SK-N-MC (cell line): ENCODE measurements at regions not wholly inside any gene's neighbourhood (a gene's known extent, or its start where the extent isn't known, plus 50 kb on each side); places are given as distances from the start of the nearest gene placed in this dataset.

ENCODE experiments used
- DNase-seq: peaks from one replicate; pipeline ENCODE4 v3.0.0-alpha.2; 2011; ENCODE audit warnings: low read depth, low spot score
- H3K27ac ChIP-seq: fragments of 200-600 bp; sonication (generic); 2 replicates; pipeline ENCODE4 v1.5.1; 2016; ENCODE audit warnings: mixed run types
- H3K36me3 ChIP-seq: fragments of 200-600 bp; sonication (generic); 2 replicates; pipeline ENCODE4 v1.6.1; 2017; ENCODE audit warnings: antibody characterized with exemption, low read length, mixed read lengths; ENCODE audit not compliant: insufficient read depth
- H3K4me3 ChIP-seq: fragments of 200-600 bp; sonication (generic); 2 replicates; pipeline ENCODE4 v1.5.1; 2016
- H3K9ac ChIP-seq: fragments of 200-600 bp; sonication (generic); 2 replicates; pipeline ENCODE4 v1.8.0; 2017; ENCODE audit warnings: mixed run types, mixed read lengths; ENCODE audit not compliant: insufficient read length
- H3K9me3 ChIP-seq: fragments of 200-600 bp; sonication (generic); 2 replicates; pipeline ENCODE4 v1.6.1; 2017; ENCODE audit warnings: low read depth, mild to moderate bottlenecking, antibody characterized with exemption, low read length, moderate library complexity, mixed read lengths
- EZH2 ChIP-seq: fragments of 200-600 bp; sonication (generic); IDR thresholded peaks from one replicate; pipeline ENCODE4 v1.6.1; 2017; ENCODE audit warnings: antibody characterized with exemption
- FOXP2 ChIP-seq: optimal IDR thresholded peaks from 2 replicates; pipeline ENCODE3; 2011; ENCODE audit warnings: mild to moderate bottlenecking, moderate library complexity; ENCODE audit not compliant: insufficient read depth; ENCODE audit errors: extremely low read length, control extremely low read depth
- POLR2AphosphoS5 ChIP-seq: IDR thresholded peaks from 2 replicates; pipeline ENCODE4 v1.6.1; 2012; ENCODE audit warnings: mild to moderate bottlenecking, low read depth, low read length, borderline replicate concordance

GRCh38 chr3:144549166-144549565 lies 577.5 kb downstream of the DIPK2A start:
- Histone ChIP-seq H3K9me3 (no peaks in the 10 kb centered on the region), H3K4me3 (no peak overlapping the region), H3K27ac (no peak overlapping the region), H3K36me3 (no peaks in the 10 kb centered on the region), H3K9ac (no peak overlapping the region)
- TF ChIP-seq EZH2: no peak
- TF ChIP-seq FOXP2: no peak
- no peak for TF ChIP-seq POLR2AphosphoS5
- no peak for DNase-seq

DNA sequence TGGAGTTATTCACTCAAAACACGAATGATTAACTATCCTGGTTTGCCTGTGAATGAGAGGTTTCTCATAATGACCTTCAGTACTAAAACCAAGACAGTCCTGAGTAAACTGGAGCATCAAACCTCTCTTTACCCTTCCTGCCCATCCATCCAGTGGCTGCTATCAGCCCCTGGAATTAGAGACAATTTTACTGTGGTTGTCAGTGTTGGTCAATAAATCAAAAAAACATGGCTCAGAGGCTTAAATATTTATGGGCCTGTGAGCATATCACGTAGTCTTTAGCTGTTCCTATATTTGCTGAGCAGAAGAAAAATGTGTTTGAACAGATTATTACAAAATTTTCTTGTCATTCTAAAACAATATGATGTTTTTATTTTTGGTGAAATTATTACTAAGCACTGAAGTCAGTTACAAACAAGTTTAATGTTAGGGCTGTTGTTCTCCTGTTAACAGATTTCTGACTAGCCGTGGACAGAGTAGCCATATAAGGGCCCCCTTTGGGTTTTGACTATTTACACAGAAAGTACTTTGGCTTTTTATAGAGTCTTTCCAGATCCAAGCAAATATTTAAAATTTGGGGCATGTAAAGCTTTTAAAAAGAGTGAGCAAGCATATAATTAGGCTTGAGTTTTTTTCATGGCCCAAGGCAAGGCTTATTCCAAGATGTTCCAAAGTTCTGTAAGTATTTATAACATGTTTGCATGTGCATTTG lies 580.9 kb downstream of the DIPK2A start:
- Histone ChIP-seq H3K27ac (peak overlapping the region; percentile 84), H3K36me3 (no peaks in the 10 kb centered on the region)
- no peak for TF ChIP-seq FOXP2

GRCh38 chr3:144553301-144553700 lies 581.7 kb downstream of the DIPK2A start:
- TF ChIP-seq POLR2AphosphoS5 (no peak), EZH2 (no peak), FOXP2 (no peak)
- Histone ChIP-seq H3K27ac (peak overlapping the region; percentile 84; the same call in 1 of the 2 replicates), H3K4me3 (no peak overlapping the region), H3K36me3 (no peaks in the 10 kb centered on the region), H3K9me3 (no peaks in the 10 kb centered on the region), H3K9ac (no peak overlapping the region)
- no peak for DNase-seq

More for the DNA sequence above, 580.9 kb downstream of the DIPK2A start:
- Histone ChIP-seq H3K9me3 (no peaks in the 10 kb centered on the region), H3K9ac (peak overlapping the region; percentile 4), H3K4me3 (peak overlapping the region; percentile 42)
- peak; percentile 48 for DNase-seq

- H3K4me3 ChIP-seq: no peak overlapping the region
- H3K27ac ChIP-seq: no peak overlapping the region
- no peak for TF ChIP-seq POLR2AphosphoS5
- no peak for TF ChIP-seq FOXP2
- no peak for TF ChIP-seq EZH2
- no peak for DNase-seq
- H3K9me3 ChIP-seq: no peaks in the 10 kb centered on the region
- no peak overlapping the region for H3K9ac ChIP-seq
- H3K36me3 ChIP-seq: no peaks in the 10 kb centered on the region
Measured at GRCh38 chr3:144554889-144555288, 583.3 kb downstream of the DIPK2A start.

GRCh38 chr3:144556392-144556791 lies 584.8 kb downstream of the DIPK2A start:
- Histone ChIP-seq H3K27ac (no peak overlapping the region), H3K9me3 (no peaks in the 10 kb centered on the region), H3K9ac (no peak overlapping the region), H3K36me3 (no peaks in the 10 kb centered on the region), H3K4me3 (no peak overlapping the region)
- DNase-seq: no peak
- TF ChIP-seq POLR2AphosphoS5 (no peak), FOXP2 (no peak), EZH2 (no peak)

DNA sequence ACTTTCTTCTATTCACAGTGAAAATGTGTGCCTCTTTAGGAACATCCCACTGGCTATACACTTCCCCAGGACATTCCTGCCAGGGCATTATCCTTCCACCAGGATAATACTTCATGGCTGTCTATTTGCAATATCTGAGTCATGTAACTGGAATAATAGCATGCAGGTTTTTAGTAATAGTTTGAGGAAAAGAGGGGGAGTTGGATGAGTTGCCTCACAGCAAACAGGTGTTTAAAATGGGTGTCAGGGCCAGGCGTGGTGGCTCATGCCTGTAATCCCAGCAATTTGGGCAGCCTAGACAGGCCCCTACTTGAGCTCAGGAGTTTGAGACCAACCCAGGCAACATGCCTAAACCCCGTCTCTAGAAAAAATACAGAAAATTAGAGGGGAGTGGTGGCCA lies 585.9 kb downstream of the DIPK2A start:
- no peak overlapping the region for H3K4me3 ChIP-seq
- no peak overlapping the region for H3K27ac ChIP-seq
- no peak for DNase-seq
- H3K36me3 ChIP-seq: no peaks in the 10 kb centered on the region
- TF ChIP-seq FOXP2 (no peak), POLR2AphosphoS5 (no peak), EZH2 (no peak)
- no peaks in the 10 kb centered on the region for H3K9me3 ChIP-seq
- H3K9ac ChIP-seq: no peak overlapping the region

DNA sequence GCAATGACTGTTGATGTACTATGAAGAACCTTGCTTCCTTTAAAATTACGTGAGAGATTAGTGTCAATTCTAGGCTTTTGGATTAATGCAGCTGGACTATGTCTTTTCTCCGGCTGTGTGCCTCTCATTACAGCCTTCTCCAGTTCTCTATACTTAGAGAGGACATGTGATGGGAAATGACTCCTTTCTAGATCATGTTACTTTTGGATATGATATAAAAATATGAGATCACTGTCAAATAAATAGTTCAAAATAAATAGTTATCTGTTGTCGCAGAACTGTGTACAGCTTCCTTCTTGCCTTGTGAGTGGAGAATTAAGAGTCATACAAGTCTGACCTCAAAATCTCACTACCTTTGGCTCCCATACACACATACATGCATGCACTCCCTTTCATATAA lies 592.4 kb downstream of the DIPK2A start:
- Histone ChIP-seq H3K9ac (no peak overlapping the region), H3K36me3 (no peaks in the 10 kb centered on the region), H3K27ac (no peak overlapping the region), H3K9me3 (no peaks in the 10 kb centered on the region), H3K4me3 (no peak overlapping the region)
- DNase-seq: no peak
- no peak for TF ChIP-seq FOXP2
- TF ChIP-seq EZH2: no peak
- no peak for TF ChIP-seq POLR2AphosphoS5

DNA sequence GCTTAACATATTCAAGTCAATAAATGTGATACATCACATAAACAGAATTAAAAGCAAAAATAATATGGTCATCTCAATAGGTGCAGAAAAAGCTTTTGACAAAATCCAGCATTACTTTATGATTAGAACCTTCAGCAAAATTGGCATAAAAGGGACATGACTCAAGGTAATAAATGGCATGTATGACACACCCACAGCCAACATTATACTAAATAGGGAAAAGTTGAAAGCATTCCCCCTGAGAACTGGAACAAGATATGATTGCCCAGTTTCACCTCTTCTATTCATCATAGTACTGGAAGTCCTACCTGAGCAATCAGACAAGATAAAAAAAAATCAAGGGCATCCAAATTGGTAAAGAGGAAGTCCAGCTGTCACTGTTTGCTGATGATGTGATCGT lies 594.7 kb downstream of the DIPK2A start:
- H3K9ac ChIP-seq: no peak overlapping the region
- no peak overlapping the region for H3K4me3 ChIP-seq

GRCh38 chr3:144569651-144570050 lies 598.0 kb downstream of the DIPK2A start:
- H3K36me3 ChIP-seq: no peaks in the 10 kb centered on the region
- H3K4me3 ChIP-seq: no peak overlapping the region

More for the DNA sequence above, 594.7 kb downstream of the DIPK2A start:
- no peak for TF ChIP-seq EZH2
- no peak for TF ChIP-seq POLR2AphosphoS5
- no peaks in the 10 kb centered on the region for H3K9me3 ChIP-seq
- H3K36me3 ChIP-seq: no peaks in the 10 kb centered on the region
- no peak overlapping the region for H3K27ac ChIP-seq
- no peak for DNase-seq

More at GRCh38 chr3:144569651-144570050, 598.0 kb downstream of the DIPK2A start:
- Histone ChIP-seq H3K9me3 (no peaks in the 10 kb centered on the region), H3K9ac (no peak overlapping the region), H3K27ac (no peak overlapping the region)
- no peak for DNase-seq
- TF ChIP-seq POLR2AphosphoS5 (no peak), EZH2 (no peak), FOXP2 (no peak)
